C4-2B (cell line): ENCODE measurements at regions not wholly inside any gene's neighbourhood (a gene's known extent, or its start where the extent isn't known, plus 50 kb on each side); places are given as distances from the start of the nearest gene placed in this dataset.

Experiments
- ZFX ChIP-seq: fragments of 450-650 bp; IDR thresholded peaks from 2 replicates; pipeline ENCODE4 v1.6.1; 2017
- TF ChIP-seq, protein P1 (sequence below): fragments of 450-650 bp; conservative IDR thresholded peaks from 2 replicates; pipeline ENCODE4 v1.5.1; 2017; ENCODE audit warnings: mild to moderate bottlenecking

DNA sequence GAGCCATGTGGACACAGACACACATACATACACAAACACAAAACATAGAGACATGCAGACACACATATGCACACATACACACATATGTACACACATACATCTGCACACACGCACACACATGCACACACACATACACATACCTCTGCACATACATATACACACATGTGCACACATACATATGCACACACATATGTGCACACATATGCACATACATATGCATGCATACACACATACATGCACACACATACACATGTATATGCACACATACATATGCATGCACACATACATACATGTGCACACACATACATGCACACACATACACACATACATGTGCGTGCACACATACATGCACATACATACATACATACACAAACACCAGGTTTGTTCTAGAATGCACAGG, 236.3 kb upstream of the FOXK1 start:
- TF ChIP-seq, protein P1, sequence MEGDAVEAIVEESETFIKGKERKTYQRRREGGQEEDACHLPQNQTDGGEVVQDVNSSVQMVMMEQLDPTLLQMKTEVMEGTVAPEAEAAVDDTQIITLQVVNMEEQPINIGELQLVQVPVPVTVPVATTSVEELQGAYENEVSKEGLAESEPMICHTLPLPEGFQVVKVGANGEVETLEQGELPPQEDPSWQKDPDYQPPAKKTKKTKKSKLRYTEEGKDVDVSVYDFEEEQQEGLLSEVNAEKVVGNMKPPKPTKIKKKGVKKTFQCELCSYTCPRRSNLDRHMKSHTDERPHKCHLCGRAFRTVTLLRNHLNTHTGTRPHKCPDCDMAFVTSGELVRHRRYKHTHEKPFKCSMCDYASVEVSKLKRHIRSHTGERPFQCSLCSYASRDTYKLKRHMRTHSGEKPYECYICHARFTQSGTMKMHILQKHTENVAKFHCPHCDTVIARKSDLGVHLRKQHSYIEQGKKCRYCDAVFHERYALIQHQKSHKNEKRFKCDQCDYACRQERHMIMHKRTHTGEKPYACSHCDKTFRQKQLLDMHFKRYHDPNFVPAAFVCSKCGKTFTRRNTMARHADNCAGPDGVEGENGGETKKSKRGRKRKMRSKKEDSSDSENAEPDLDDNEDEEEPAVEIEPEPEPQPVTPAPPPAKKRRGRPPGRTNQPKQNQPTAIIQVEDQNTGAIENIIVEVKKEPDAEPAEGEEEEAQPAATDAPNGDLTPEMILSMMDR = no peak
- no peak for TF ChIP-seq ZFX
